GM23338 (cell line): ENCODE measurements at regions not wholly inside any gene's neighbourhood (a gene's known extent, or its start where the extent isn't known, plus 50 kb on each side); places are given as distances from the start of the nearest gene placed in this dataset.

Experiments used
- ATAC-seq: fragments of 200-7000 bp; cut with Tn5 transposase; 3 replicates; pipeline ENCODE4 v1.9.1; 2020
- DNase-seq: peaks from one replicate; pipeline ENCODE4 v3.0.0-alpha.2; 2015; ENCODE audit warnings: low spot score
- H2AFZ ChIP-seq: fragments of 200-600 bp; sonication (generic); 2 replicates; pipeline ENCODE4 v1.8.0; 2016; ENCODE audit warnings: antibody characterized with exemption, mild to moderate bottlenecking, moderate library complexity
- H3F3A ChIP-seq: fragments of 200-600 bp; sonication (generic); replicated peaks from 2 replicates; pipeline ENCODE4 v1.8.0; 2017; ENCODE audit warnings: antibody characterized with exemption, mixed run types, low read depth
- H3K27ac ChIP-seq: fragments of 200-600 bp; sonication (generic); 2 replicates; pipeline ENCODE4 v1.6.1; 2016; ENCODE audit warnings: low read depth
- H3K27me3 ChIP-seq: fragments of 200-600 bp; sonication (generic); 2 replicates; pipeline ENCODE4 v1.8.0; 2016; ENCODE audit warnings: mild to moderate bottlenecking, mixed run types, moderate library complexity; ENCODE audit not compliant: insufficient read depth
- H3K36me3 ChIP-seq: fragments of 200-600 bp; sonication (generic); 2 replicates; pipeline ENCODE4 v1.8.0; 2016; ENCODE audit warnings: mild to moderate bottlenecking; ENCODE audit not compliant: insufficient read depth
- H3K4me1 ChIP-seq: fragments of 200-600 bp; sonication (generic); 2 replicates; pipeline ENCODE4 v1.8.0; 2016; ENCODE audit warnings: mild to moderate bottlenecking, moderate library complexity; ENCODE audit not compliant: insufficient read depth
- H3K4me2 ChIP-seq: fragments of 200-600 bp; sonication (generic); 2 replicates; pipeline ENCODE4 v1.7.1; 2017; ENCODE audit warnings: mixed run types
- H3K4me3 ChIP-seq: fragments of 200-600 bp; sonication (generic); 2 replicates; pipeline ENCODE4 v1.6.1; 2016; ENCODE audit warnings: mixed run types
- H3K79me2 ChIP-seq: fragments of 200-600 bp; sonication (generic); replicated peaks from 2 replicates; pipeline ENCODE4 v1.8.0; 2017; ENCODE audit warnings: mild to moderate bottlenecking; ENCODE audit not compliant: insufficient read depth
- H3K9me2 ChIP-seq: fragments of 200-600 bp; sonication (generic); 2 replicates; pipeline ENCODE4 v1.8.0; 2017; ENCODE audit not compliant: insufficient read depth
- H4K20me1 ChIP-seq: fragments of 200-600 bp; sonication (generic); replicated peaks from 2 replicates; pipeline ENCODE4 v1.8.0; 2017; ENCODE audit warnings: mild to moderate bottlenecking; ENCODE audit not compliant: insufficient read depth
- H3K27ac Mint-ChIP-seq: 2 replicates; pipeline ENCODE4 v1.8.0; 2020; ENCODE audit warnings: inconsistent platforms, mild to moderate bottlenecking, moderate library complexity, mixed read lengths
- H3K27me3 Mint-ChIP-seq: 3 replicates; pipeline ENCODE4 v1.8.0; 2022; ENCODE audit warnings: low read depth, mild to moderate bottlenecking, moderate library complexity, mixed read lengths, inconsistent platforms; ENCODE audit not compliant: insufficient read depth, poor library complexity
- H3K36me3 Mint-ChIP-seq: 3 replicates; pipeline ENCODE4 v1.8.0; 2021; ENCODE audit warnings: low read depth, mild to moderate bottlenecking, inconsistent platforms, moderate library complexity, mixed read lengths
- H3K4me1 Mint-ChIP-seq: 3 replicates; pipeline ENCODE4 v1.8.0; 2020; ENCODE audit warnings: mild to moderate bottlenecking, inconsistent platforms, mixed read lengths
- H3K4me3 Mint-ChIP-seq: 3 replicates; pipeline ENCODE4 v1.8.0; 2021; ENCODE audit warnings: moderate library complexity, mild to moderate bottlenecking, inconsistent platforms, mixed read lengths
- H3K9me3 Mint-ChIP-seq: 3 replicates; pipeline ENCODE4 v1.8.0; 2020; ENCODE audit warnings: moderate library complexity, mild to moderate bottlenecking, inconsistent platforms, mixed read lengths
- EZH2 ChIP-seq: fragments of 200-600 bp; sonication (generic); IDR thresholded peaks from one replicate; pipeline ENCODE4 v1.8.0; 2017; ENCODE audit warnings: antibody characterized with exemption, mild to moderate bottlenecking, low read depth; ENCODE audit not compliant: unreplicated experiment
- EZH2phosphoT487 ChIP-seq: fragments of 200-600 bp; sonication (generic); IDR thresholded peaks from one replicate; pipeline ENCODE4 v1.8.1; 2018; ENCODE audit warnings: antibody characterized with exemption; ENCODE audit not compliant: unreplicated experiment
- JUNB ChIP-seq: IDR thresholded peaks from one replicate; pipeline ENCODE4 v1.6.1; 2016; ENCODE audit warnings: antibody characterized with exemption; ENCODE audit not compliant: unreplicated experiment
- ZNF331 ChIP-seq: fragments of 250-450 bp; sonication (Bioruptor Pico); IDR thresholded peaks from 2 replicates; pipeline ENCODE4 v1.5.0; 2020; ENCODE audit warnings: low read depth, mild to moderate bottlenecking, moderate library complexity
- TF ChIP-seq, protein P1 (sequence below): fragments of 250-450 bp; sonication (Bioruptor Pico); IDR thresholded peaks from 2 replicates; pipeline ENCODE4 v1.5.0; 2020; ENCODE audit warnings: mild to moderate bottlenecking, moderate library complexity
- TF ChIP-seq, protein P2 (sequence below), 2 experiments: fragments of 200-600 bp in 1 of 2; sonication (generic) in 1 of 2; conservative IDR thresholded peaks; 2 replicates each; pipeline versions ENCODE4 v1.5.1 to v1.6.1; 2016 to 2017; ENCODE audit warnings: antibody characterized with exemption in 2 of 2, low read depth in 2 of 2, mild to moderate bottlenecking in 2 of 2, moderate library complexity in 1 of 2

DNA sequence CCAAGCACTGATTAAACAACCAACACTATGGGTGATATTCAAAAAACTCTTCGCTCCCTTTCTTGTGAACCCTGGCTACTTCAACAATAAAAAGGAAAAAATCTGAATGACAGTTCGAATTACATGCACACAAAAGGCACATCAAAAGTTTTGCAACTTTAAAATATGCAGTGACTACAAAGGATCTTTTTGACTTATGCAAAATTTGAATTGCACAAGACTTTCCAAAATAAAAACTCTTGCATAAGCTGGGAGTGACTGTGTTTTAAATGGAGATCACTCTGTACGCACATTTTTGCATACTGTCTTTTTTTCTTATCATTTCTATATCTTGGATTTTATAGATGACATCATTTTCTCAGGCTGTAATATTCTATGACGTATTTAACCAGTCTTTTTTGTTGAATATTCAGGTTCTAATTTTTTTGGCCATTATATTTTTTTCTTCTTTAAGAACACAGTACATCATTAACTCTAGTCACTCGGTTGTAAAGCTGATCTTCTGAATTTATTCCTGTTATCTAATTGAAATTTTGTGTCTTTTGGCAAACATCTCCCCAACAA is 667.6 kb upstream of the TBX3 start:
- no peak overlapping the region for H3K27ac ChIP-seq

More for the DNA sequence above, 667.6 kb upstream of the TBX3 start:
- ATAC-seq (no peak), DNase-seq (no peak)
- Mint-ChIP-seq H3K9me3 (no peaks in the 10 kb centered on the region; the same call in 1 of the 3 replicates), H3K27ac (no peak overlapping the region), H3K4me3 (no peak overlapping the region), H3K27me3 (peaks cover 3% of the 10 kb centered on the region), H3K4me1 (no peaks in the 10 kb centered on the region; the same call in 2 of the 3 replicates), H3K36me3 (no peaks in the 10 kb centered on the region)
- no peaks in the 10 kb centered on the region for H3F3A ChIP-seq
- TF ChIP-seq, protein P1, sequence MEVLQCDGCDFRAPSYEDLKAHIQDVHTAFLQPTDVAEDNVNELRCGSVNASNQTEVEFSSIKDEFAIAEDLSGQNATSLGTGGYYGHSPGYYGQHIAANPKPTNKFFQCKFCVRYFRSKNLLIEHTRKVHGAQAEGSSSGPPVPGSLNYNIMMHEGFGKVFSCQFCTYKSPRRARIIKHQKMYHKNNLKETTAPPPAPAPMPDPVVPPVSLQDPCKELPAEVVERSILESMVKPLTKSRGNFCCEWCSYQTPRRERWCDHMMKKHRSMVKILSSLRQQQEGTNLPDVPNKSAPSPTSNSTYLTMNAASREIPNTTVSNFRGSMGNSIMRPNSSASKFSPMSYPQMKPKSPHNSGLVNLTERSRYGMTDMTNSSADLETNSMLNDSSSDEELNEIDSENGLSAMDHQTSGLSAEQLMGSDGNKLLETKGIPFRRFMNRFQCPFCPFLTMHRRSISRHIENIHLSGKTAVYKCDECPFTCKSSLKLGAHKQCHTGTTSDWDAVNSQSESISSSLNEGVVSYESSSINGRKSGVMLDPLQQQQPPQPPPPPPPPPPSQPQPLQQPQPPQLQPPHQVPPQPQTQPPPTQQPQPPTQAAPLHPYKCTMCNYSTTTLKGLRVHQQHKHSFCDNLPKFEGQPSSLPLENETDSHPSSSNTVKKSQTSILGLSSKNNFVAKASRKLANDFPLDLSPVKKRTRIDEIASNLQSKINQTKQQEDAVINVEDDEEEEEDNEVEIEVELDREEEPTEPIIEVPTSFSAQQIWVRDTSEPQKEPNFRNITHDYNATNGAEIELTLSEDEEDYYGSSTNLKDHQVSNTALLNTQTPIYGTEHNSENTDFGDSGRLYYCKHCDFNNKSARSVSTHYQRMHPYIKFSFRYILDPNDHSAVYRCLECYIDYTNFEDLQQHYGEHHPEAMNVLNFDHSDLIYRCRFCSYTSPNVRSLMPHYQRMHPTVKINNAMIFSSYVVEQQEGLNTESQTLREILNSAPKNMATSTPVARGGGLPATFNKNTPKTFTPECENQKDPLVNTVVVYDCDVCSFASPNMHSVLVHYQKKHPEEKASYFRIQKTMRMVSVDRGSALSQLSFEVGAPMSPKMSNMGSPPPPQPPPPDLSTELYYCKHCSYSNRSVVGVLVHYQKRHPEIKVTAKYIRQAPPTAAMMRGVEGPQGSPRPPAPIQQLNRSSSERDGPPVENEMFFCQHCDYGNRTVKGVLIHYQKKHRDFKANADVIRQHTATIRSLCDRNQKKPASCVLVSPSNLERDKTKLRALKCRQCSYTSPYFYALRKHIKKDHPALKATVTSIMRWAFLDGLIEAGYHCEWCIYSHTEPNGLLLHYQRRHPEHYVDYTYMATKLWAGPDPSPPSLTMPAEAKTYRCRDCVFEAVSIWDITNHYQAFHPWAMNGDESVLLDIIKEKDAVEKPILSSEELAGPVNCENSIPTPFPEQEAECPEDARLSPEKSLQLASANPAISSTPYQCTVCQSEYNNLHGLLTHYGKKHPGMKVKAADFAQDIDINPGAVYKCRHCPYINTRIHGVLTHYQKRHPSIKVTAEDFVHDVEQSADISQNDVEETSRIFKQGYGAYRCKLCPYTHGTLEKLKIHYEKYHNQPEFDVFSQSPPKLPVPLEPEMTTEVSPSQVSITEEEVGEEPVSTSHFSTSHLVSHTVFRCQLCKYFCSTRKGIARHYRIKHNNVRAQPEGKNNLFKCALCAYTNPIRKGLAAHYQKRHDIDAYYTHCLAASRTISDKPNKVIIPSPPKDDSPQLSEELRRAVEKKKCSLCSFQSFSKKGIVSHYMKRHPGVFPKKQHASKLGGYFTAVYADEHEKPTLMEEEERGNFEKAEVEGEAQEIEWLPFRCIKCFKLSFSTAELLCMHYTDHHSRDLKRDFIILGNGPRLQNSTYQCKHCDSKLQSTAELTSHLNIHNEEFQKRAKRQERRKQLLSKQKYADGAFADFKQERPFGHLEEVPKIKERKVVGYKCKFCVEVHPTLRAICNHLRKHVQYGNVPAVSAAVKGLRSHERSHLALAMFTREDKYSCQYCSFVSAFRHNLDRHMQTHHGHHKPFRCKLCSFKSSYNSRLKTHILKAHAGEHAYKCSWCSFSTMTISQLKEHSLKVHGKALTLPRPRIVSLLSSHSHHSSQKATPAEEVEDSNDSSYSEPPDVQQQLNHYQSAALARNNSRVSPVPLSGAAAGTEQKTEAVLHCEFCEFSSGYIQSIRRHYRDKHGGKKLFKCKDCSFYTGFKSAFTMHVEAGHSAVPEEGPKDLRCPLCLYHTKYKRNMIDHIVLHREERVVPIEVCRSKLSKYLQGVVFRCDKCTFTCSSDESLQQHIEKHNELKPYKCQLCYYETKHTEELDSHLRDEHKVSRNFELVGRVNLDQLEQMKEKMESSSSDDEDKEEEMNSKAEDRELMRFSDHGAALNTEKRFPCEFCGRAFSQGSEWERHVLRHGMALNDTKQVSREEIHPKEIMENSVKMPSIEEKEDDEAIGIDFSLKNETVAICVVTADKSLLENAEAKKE (CRISPR knock-in tag), result no peak
- TF ChIP-seq EZH2 (no peak), EZH2phosphoT487 (no peak), JUNB (no peak), ZNF331 (CRISPR knock-in tag) (no peak)
- TF ChIP-seq, protein P2, sequence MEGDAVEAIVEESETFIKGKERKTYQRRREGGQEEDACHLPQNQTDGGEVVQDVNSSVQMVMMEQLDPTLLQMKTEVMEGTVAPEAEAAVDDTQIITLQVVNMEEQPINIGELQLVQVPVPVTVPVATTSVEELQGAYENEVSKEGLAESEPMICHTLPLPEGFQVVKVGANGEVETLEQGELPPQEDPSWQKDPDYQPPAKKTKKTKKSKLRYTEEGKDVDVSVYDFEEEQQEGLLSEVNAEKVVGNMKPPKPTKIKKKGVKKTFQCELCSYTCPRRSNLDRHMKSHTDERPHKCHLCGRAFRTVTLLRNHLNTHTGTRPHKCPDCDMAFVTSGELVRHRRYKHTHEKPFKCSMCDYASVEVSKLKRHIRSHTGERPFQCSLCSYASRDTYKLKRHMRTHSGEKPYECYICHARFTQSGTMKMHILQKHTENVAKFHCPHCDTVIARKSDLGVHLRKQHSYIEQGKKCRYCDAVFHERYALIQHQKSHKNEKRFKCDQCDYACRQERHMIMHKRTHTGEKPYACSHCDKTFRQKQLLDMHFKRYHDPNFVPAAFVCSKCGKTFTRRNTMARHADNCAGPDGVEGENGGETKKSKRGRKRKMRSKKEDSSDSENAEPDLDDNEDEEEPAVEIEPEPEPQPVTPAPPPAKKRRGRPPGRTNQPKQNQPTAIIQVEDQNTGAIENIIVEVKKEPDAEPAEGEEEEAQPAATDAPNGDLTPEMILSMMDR (conservative IDR thresholded peaks at IDR 0.05; ENCODE audit: low read depth in 2 of 2), result no peak
- no peaks in the 10 kb centered on the region for H3K36me3 ChIP-seq
- no peaks in the 10 kb centered on the region for H3K4me1 ChIP-seq
- no peak overlapping the region for H2AFZ ChIP-seq
- H3K9me2 ChIP-seq, result no peaks in the 10 kb centered on the region
- H4K20me1 ChIP-seq, result no peaks in the 10 kb centered on the region
- no peaks in the 10 kb centered on the region for H3K27me3 ChIP-seq
- no peaks in the 10 kb centered on the region for H3K79me2 ChIP-seq
- H3K4me2 ChIP-seq, result no peak overlapping the region
- no peak overlapping the region for H3K4me3 ChIP-seq
